ENCODE measurements at regions not wholly inside any gene's neighbourhood (a gene's known extent, or its start where the extent isn't known, plus 50 kb on each side); places are given as distances from the start of the nearest gene placed in this dataset.
A peak's percentile ranks its signal among the peaks of the same experiment; 100 is the strongest.
"Not testable (repeated sequence)": the region's sequence is repeated elsewhere in the genome, so short reads cannot be mapped to it uniquely, and the experiment has no call there.

DNA sequence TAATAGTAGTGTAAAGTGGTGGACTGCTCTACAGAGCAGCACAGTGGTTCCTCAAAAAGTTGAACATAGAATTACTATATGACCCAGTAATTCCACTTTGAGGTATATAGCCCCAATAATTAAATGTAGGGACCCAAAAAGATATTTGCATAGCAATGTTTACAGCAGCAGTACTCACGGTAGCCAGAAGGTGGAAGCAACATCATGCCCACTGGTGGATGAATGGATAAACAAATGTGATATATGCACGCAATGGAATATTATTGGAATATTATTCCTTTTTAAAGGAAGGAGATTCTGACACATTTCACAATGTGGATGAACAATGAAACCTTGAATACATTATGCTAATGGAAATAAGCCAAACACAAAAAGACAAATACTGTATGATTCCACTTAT is 121.4 kb downstream of the POTEM start:
- not testable (repeated sequence) for H2AK5ac ChIP-seq (ENCODE audit: low read length); H2BK120ac ChIP-seq (ENCODE audit: insufficient read depth, low read length, poor library complexity); H3K27me3 ChIP-seq (ENCODE audit: insufficient read depth, low read length); H3K27ac ChIP-seq (ENCODE audit: low read depth, low read length); H3K4me1 ChIP-seq (ENCODE audit: control insufficient read depth in 1 of 2, insufficient read depth in 2 of 2, low read length in 2 of 2); H2BK5ac ChIP-seq (ENCODE audit: low read depth, low read length, poor library complexity); H3K79me1 ChIP-seq (ENCODE audit: low read length); H3K18ac ChIP-seq (ENCODE audit: low read length); H3K36me3 ChIP-seq (ENCODE audit: control insufficient read depth in 1 of 2, insufficient read depth in 2 of 2, low read length in 2 of 2); H3K14ac ChIP-seq (ENCODE audit: low read length); H3K4me3 ChIP-seq (ENCODE audit: low read depth, low read length); H3K4me2 ChIP-seq (ENCODE audit: low read length); H3K4ac ChIP-seq (ENCODE audit: low read depth, low read length); H3K9ac ChIP-seq (ENCODE audit: low read length); H3K23ac ChIP-seq (ENCODE audit: low read length); H2AFZ ChIP-seq (ENCODE audit: insufficient read depth, low read length, poor library complexity); H4K12ac ChIP-seq (ENCODE audit: low read depth, low read length); H3K79me2 ChIP-seq (ENCODE audit: control insufficient read depth, insufficient read depth, low read length, poor library complexity); H2BK12ac ChIP-seq (ENCODE audit: low read length); H4K8ac ChIP-seq (ENCODE audit: low read depth, low read length); H3K9me3 ChIP-seq (ENCODE audit: insufficient read depth, low read depth, low read length); H4K91ac ChIP-seq (ENCODE audit: low read depth, low read length)
- no CpG with 5 or more reads among the region's 2 CpGs for WGBS (ENCODE audit: extremely low coverage, insufficient coverage, insufficient read length)
- DNase-seq = peak in 1 of 2 donors; percentile 0

DNA sequence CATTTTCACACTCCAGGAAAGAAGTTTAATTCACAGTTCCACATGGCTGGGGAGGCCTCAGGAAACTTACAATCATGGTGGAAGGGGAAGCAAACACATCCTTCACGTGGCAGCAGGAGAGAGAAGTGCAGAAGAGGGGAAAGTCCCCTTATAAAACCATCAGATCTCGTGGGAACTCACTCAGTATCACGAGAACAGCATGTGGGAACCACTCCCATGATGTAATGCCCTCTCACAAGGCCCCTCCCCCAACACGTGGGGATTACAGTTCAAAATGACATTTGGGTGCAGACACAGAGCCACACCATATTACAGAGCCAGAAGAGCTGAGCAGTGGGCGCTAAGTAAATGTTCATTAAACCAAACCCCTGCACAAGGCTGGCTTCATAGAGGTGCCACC is 126.0 kb downstream of the POTEM start:
- H3K14ac ChIP-seq (ENCODE audit: low read length); H3K79me1 ChIP-seq (ENCODE audit: low read length); H3K36me3 ChIP-seq (ENCODE audit: control insufficient read depth in 1 of 2, insufficient read depth in 2 of 2, low read length in 2 of 2); DNase-seq; H4K12ac ChIP-seq (ENCODE audit: low read depth, low read length); H3K18ac ChIP-seq (ENCODE audit: low read length); H2BK120ac ChIP-seq (ENCODE audit: insufficient read depth, low read length, poor library complexity); H2AK5ac ChIP-seq (ENCODE audit: low read length); H3K79me2 ChIP-seq (ENCODE audit: control insufficient read depth, insufficient read depth, low read length, poor library complexity); H3K4me2 ChIP-seq (ENCODE audit: low read length); H4K91ac ChIP-seq (ENCODE audit: low read depth, low read length); H3K23ac ChIP-seq (ENCODE audit: low read length); H2BK12ac ChIP-seq (ENCODE audit: low read length); H3K27ac ChIP-seq (ENCODE audit: low read depth, low read length); H3K27me3 ChIP-seq (ENCODE audit: insufficient read depth, low read length); H2AFZ ChIP-seq (ENCODE audit: insufficient read depth, low read length, poor library complexity); H4K8ac ChIP-seq (ENCODE audit: low read depth, low read length); H3K9ac ChIP-seq (ENCODE audit: low read length); H3K4me3 ChIP-seq (ENCODE audit: low read depth, low read length); H3K4ac ChIP-seq (ENCODE audit: low read depth, low read length); H3K4me1 ChIP-seq (ENCODE audit: control insufficient read depth in 1 of 2, insufficient read depth in 2 of 2, low read length in 2 of 2); H2BK5ac ChIP-seq (ENCODE audit: low read depth, low read length, poor library complexity): not testable (repeated sequence)
- H3K9me3 ChIP-seq (ENCODE audit: insufficient read depth, low read depth, low read length) = peaks cover 10% of the 10 kb centered on the region
- no CpG with 5 or more reads among the region's 5 CpGs for WGBS (ENCODE audit: extremely low coverage, insufficient coverage, insufficient read length)

DNA sequence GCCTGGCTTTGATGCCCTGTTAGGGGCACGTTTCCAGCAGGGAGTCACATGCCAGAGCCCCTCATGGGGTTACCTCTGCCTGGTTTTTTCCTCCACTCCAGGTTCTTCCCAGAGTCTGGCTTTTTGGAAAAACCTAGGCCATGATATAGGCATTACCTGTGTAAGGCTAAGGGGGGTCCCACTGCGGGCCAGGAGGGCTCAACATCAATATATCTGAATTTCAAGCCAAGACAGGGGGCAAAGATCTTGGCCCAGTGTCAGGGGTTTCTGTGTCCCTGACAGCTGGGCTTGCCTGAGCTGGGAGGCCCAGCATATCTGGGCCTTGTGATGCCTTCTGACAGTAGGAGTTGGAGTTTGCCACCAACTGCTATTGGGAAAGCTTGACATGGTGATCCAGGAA is 127.5 kb downstream of the POTEM start:
- not testable (repeated sequence) for H2BK5ac ChIP-seq (ENCODE audit: low read depth, low read length, poor library complexity); H4K12ac ChIP-seq (ENCODE audit: low read depth, low read length); H2AK5ac ChIP-seq (ENCODE audit: low read length); H3K23ac ChIP-seq (ENCODE audit: low read length); H4K91ac ChIP-seq (ENCODE audit: low read depth, low read length); DNase-seq; H2AFZ ChIP-seq (ENCODE audit: insufficient read depth, low read length, poor library complexity); H3K4me1 ChIP-seq (ENCODE audit: control insufficient read depth in 1 of 2, insufficient read depth in 2 of 2, low read length in 2 of 2); H3K9ac ChIP-seq (ENCODE audit: low read length); H3K14ac ChIP-seq (ENCODE audit: low read length); H2BK120ac ChIP-seq (ENCODE audit: insufficient read depth, low read length, poor library complexity); H3K4me3 ChIP-seq (ENCODE audit: low read depth, low read length); H2BK12ac ChIP-seq (ENCODE audit: low read length); H3K79me1 ChIP-seq (ENCODE audit: low read length); H3K4me2 ChIP-seq (ENCODE audit: low read length); H3K79me2 ChIP-seq (ENCODE audit: control insufficient read depth, insufficient read depth, low read length, poor library complexity); H3K4ac ChIP-seq (ENCODE audit: low read depth, low read length); H3K18ac ChIP-seq (ENCODE audit: low read length); H3K27me3 ChIP-seq (ENCODE audit: insufficient read depth, low read length); H3K27ac ChIP-seq (ENCODE audit: low read depth, low read length); H4K8ac ChIP-seq (ENCODE audit: low read depth, low read length); H3K36me3 ChIP-seq (ENCODE audit: control insufficient read depth in 1 of 2, insufficient read depth in 2 of 2, low read length in 2 of 2)
- peaks cover 10% of the 10 kb centered on the region for H3K9me3 ChIP-seq (ENCODE audit: insufficient read depth, low read depth, low read length)
- no CpG with 5 or more reads among the region's 2 CpGs for WGBS (ENCODE audit: extremely low coverage, insufficient coverage, insufficient read length)

DNA sequence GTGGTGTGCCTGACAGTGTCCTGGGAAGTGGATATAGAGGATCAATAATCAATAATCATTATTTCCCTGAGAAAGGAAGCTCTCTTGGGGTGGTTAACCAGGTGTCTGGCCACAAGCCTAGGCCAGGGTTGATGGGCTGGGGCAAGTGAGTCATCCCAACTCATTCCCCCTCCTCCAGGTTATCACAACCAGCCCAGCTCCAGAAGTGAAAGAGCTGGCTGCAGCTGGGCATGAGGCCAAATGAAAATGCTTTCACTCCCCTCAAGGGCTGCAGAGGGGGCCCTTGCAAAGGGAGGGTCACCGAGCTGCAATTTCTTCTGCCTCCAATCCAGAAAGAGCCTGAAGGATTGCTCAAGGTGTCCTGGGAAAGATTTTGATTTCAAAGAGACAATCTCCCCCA is 127.9 kb downstream of the POTEM start:
- not testable (repeated sequence) for H4K8ac ChIP-seq (ENCODE audit: low read depth, low read length); H3K14ac ChIP-seq (ENCODE audit: low read length); H4K12ac ChIP-seq (ENCODE audit: low read depth, low read length); H4K91ac ChIP-seq (ENCODE audit: low read depth, low read length); H3K27me3 ChIP-seq (ENCODE audit: insufficient read depth, low read length); H3K4me2 ChIP-seq (ENCODE audit: low read length); H3K4me3 ChIP-seq (ENCODE audit: low read depth, low read length); H3K36me3 ChIP-seq (ENCODE audit: control insufficient read depth in 1 of 2, insufficient read depth in 2 of 2, low read length in 2 of 2); H3K79me2 ChIP-seq (ENCODE audit: control insufficient read depth, insufficient read depth, low read length, poor library complexity); H3K4me1 ChIP-seq (ENCODE audit: control insufficient read depth in 1 of 2, insufficient read depth in 2 of 2, low read length in 2 of 2); H2BK120ac ChIP-seq (ENCODE audit: insufficient read depth, low read length, poor library complexity); H2AK5ac ChIP-seq (ENCODE audit: low read length); H3K9ac ChIP-seq (ENCODE audit: low read length); H3K18ac ChIP-seq (ENCODE audit: low read length); H2AFZ ChIP-seq (ENCODE audit: insufficient read depth, low read length, poor library complexity); H2BK12ac ChIP-seq (ENCODE audit: low read length); H3K79me1 ChIP-seq (ENCODE audit: low read length); H3K23ac ChIP-seq (ENCODE audit: low read length); H3K27ac ChIP-seq (ENCODE audit: low read depth, low read length); H3K4ac ChIP-seq (ENCODE audit: low read depth, low read length); H2BK5ac ChIP-seq (ENCODE audit: low read depth, low read length, poor library complexity); DNase-seq
- WGBS (ENCODE audit: extremely low coverage, insufficient coverage, insufficient read length) = no CpG with 5 or more reads among the region's 1 CpG
- peaks cover 10% of the 10 kb centered on the region for H3K9me3 ChIP-seq (ENCODE audit: insufficient read depth, low read depth, low read length)

Data from trophoblast cell (in vitro differentiated cells and primary cell).